A673 (cell line): ENCODE measurements at regions not wholly inside any gene's neighbourhood (a gene's known extent, or its start where the extent isn't known, plus 50 kb on each side); places are given as distances from the start of the nearest gene placed in this dataset.

Source experiments
- BruUV-seq: library from RNA; stranded (reverse); fragments of 400-500 nt; replicated peaks from 2 replicates; lab custom pipeline; 2021; lab: Mats Ljungman, UMichigan
- CTCF ChIA-PET: fragments of 300-600 bp; sonication (Branson Sonifier 250); formaldehyde crosslinking; loops from one replicate; lab custom pipeline; 2022; ENCODE audit warnings: antibody characterized with exemption; lab: Charles Lee
- POLR2A ChIA-PET: fragments of 300-600 bp; sonication (Branson Sonifier 250); formaldehyde crosslinking; loops from one replicate; lab custom pipeline; 2022; ENCODE audit warnings: antibody characterized with exemption; ENCODE audit not compliant: low non-redundant PET; lab: Charles Lee
- DNase-seq: peaks from one replicate; pipeline ENCODE4 v3.0.0-alpha.2; 2015; ENCODE audit warnings: low spot score
- H3K27ac ChIP-seq: fragments of 200-600 bp; sonication (generic); 2 replicates; pipeline ENCODE4 v1.5.1; 2016; ENCODE audit warnings: mixed run types, low read depth, mild to moderate bottlenecking, mixed read lengths, antibody characterized with exemption, low read length; ENCODE audit not compliant: poor library complexity, severe bottlenecking
- H3K27me3 ChIP-seq: fragments of 200-600 bp; sonication (generic); replicated peaks from 2 replicates; pipeline ENCODE4 v1.6.1; 2017; ENCODE audit warnings: mixed run types, low read depth, mild to moderate bottlenecking, mixed read lengths, antibody characterized with exemption, low read length; ENCODE audit not compliant: insufficient read depth, poor library complexity
- H3K36me3 ChIP-seq: fragments of 200-600 bp; sonication (generic); 2 replicates; pipeline ENCODE4 v1.6.1; 2016; ENCODE audit warnings: mixed run types, mild to moderate bottlenecking, mixed read lengths, antibody characterized with exemption, low read length; ENCODE audit not compliant: insufficient read depth, poor library complexity, severe bottlenecking
- H3K4me1 ChIP-seq: fragments of 200-600 bp; sonication (generic); 2 replicates; pipeline ENCODE4 v1.6.1; 2017; ENCODE audit warnings: mixed run types, mild to moderate bottlenecking, mixed read lengths, antibody characterized with exemption, low read length; ENCODE audit not compliant: insufficient read depth, poor library complexity, severe bottlenecking
- H3K4me3 ChIP-seq: fragments of 200-600 bp; sonication (generic); 2 replicates; pipeline ENCODE4 v1.5.1; 2016; ENCODE audit warnings: low read depth, mixed run types, mild to moderate bottlenecking, mixed read lengths, low read length; ENCODE audit not compliant: poor library complexity, severe bottlenecking
- H3K9me3 ChIP-seq: fragments of 200-600 bp; sonication (generic); 2 replicates; pipeline ENCODE4 v1.6.1; 2016; ENCODE audit warnings: mixed run types, low read depth, mild to moderate bottlenecking, mixed read lengths, antibody characterized with exemption, low read length; ENCODE audit not compliant: poor library complexity, severe bottlenecking
- CTCF ChIP-seq: fragments of 300-800, 200-600 bp; sonication (generic); conservative IDR thresholded peaks from 2 replicates; pipeline ENCODE4 v1.5.1; 2017; ENCODE audit warnings: low read depth, mild to moderate bottlenecking, antibody characterized with exemption, low read length, moderate library complexity, mixed read lengths
- EZH2 ChIP-seq: fragments of 200-600 bp; sonication (generic); IDR thresholded peaks from 2 replicates; pipeline ENCODE4 v1.6.1; 2017; ENCODE audit warnings: borderline replicate concordance, low read depth, mild to moderate bottlenecking, mixed read lengths, antibody characterized with exemption, low read length; ENCODE audit not compliant: poor library complexity, severe bottlenecking
- intact Hi-C: fragments of 100-400 bp; cut with micrococcal nuclease; formaldehyde crosslinking; loops from one replicate; pipeline ENCODE4 v1.10.0; 2022; ENCODE audit not compliant: unreplicated experiment

- Histone ChIP-seq H3K27me3 (no peaks in the 10 kb centered on the region), H3K4me1 (peaks cover 17% of the 10 kb centered on the region), H3K9me3 (no peaks in the 10 kb centered on the region), H3K27ac (no peak overlapping the region), H3K36me3 (no peaks in the 10 kb centered on the region), H3K4me3 (no peak overlapping the region)
- POLR2A ChIA-PET = no interaction called here
- TF ChIP-seq CTCF (no peak), EZH2 (no peak)
- peak; percentile 17 for DNase-seq
- intact Hi-C loops = no loop called here
- CTCF ChIA-PET = interaction anchor here (0.6 kb wide), 1 partner anchor 21 kb away, joined by 3 read pairs; no protein-coding TSS in a partner anchor
- BruUV-seq = no TSS peak
Measured at GRCh38 chr15:69557707-69558409, 105.2 kb downstream of the RPLP1 start.

- H3K27me3 ChIP-seq = no peaks in the 10 kb centered on the region
- no TSS peak for BruUV-seq
- DNase-seq = no peak
- H3K36me3 ChIP-seq = no peaks in the 10 kb centered on the region
- H3K4me1 ChIP-seq = peaks cover 17% of the 10 kb centered on the region
- H3K9me3 ChIP-seq = no peaks in the 10 kb centered on the region
- intact Hi-C loops = no loop called here
- ChIA-PET CTCF (no interaction called here), POLR2A (no interaction called here)
- H3K4me3 ChIP-seq = no peak overlapping the region
- H3K27ac ChIP-seq = no peak overlapping the region
- no peak for TF ChIP-seq CTCF
- no peak for TF ChIP-seq EZH2
Measured at GRCh38 chr15:69559440-69560190, 107.0 kb downstream of the RPLP1 start.

GRCh38 chr15:69561071-69561784, 108.6 kb downstream of the RPLP1 start:
- ChIA-PET CTCF (no interaction called here), POLR2A (interaction anchor here (0.7 kb wide), 1 partner anchor 16 kb away, joined by 6 read pairs; no protein-coding TSS in a partner anchor)
- H3K9me3 ChIP-seq = no peaks in the 10 kb centered on the region
- TF ChIP-seq EZH2 (no peak), CTCF (no peak)
- intact Hi-C loops = no loop called here
- no peaks in the 10 kb centered on the region for H3K27me3 ChIP-seq
- peaks cover 17% of the 10 kb centered on the region for H3K4me1 ChIP-seq
- no peaks in the 10 kb centered on the region for H3K36me3 ChIP-seq
- H3K4me3 ChIP-seq = no peak overlapping the region
- H3K27ac ChIP-seq = no peak overlapping the region
- BruUV-seq = no TSS peak
- no peak for DNase-seq
